GM21825 (cell line): ENCODE measurements at regions not wholly inside any gene's neighbourhood (a gene's known extent, or its start where the extent isn't known, plus 50 kb on each side); places are given as distances from the start of the nearest gene placed in this dataset.
A peak's percentile ranks its signal among the peaks of the same experiment; 100 is the strongest.

Experiments used
- ATAC-seq: cut with Tn5 transposase; IDR thresholded peaks from one replicate; pipeline ENCODE4 v1.9.1; 2021; ENCODE audit warnings: mild to moderate bottlenecking, moderate library complexity; ENCODE audit not compliant: unreplicated experiment

DNA sequence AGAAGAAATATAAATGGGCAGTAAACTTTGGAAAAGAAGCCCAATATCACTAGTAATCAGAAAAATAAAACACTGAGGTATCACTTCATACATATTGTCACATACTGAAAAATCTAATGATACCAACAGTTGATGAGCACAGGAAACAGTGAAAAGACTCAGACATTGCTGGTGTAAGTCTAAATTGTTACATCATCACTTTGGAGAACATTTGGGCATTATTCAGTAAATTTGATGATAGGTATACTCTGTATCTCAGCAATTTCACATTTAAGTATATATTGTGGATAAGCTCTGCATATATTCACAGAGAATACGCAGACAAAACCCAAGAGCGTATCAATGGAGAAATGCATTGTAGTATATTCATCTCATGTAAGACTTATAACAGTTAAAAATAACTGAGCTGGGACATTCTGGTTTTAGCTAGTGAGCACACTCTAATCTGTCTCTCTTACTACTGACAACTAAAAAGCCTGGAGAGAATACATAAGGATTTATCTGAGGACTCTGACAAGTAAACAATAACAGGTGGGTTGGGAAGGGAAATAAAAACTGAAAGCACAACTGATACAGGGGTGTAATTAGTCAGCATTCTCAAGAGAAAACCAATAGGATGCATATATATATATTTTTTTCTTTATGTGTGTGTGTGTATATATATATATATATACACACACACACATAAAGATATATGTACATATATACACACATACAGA, 212.7 kb upstream of the JUN start:
- ATAC-seq, result peak; percentile 71

DNA sequence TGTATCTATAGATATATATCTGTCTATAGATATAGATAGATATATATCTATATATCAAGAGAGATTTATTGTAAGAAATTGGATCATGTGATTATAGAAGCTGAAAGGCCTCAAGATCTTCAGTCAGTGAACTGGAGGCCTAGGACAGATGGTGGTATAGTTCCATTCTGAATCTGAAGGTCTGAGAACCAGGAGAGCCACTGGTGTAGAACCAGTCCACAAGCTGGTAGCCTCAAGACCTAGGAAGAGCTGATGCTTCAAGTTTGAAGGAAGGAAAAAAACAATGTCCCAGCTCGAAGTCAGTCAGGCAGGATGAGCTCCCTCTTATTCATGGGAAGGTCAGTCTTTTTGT, 213.2 kb upstream of the JUN start:
- ATAC-seq, result peak; percentile 52

- ATAC-seq, result no peak
Measured at GRCh38 chr1:58997637-58998036, 213.8 kb upstream of the JUN start.

DNA sequence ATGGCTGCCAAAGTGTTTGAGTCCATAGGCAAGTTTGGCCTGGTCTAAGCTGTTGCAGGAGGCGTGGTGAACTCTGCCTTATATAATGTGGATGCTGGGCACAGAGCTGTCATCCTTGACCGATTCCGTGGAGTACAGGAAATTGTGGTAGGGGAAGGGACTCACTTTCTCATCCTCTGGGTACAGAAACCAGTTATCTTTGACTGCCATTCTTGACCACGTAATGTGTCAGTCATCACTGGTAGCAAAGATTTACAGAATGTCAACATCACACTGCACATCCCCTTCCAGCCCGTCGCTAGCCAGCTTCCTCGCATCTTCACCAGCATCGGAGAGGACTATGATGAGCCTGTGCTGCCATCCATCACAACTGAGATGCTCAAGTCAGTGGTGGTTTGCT, 215.8 kb upstream of the JUN start:
- no peak for ATAC-seq

DNA sequence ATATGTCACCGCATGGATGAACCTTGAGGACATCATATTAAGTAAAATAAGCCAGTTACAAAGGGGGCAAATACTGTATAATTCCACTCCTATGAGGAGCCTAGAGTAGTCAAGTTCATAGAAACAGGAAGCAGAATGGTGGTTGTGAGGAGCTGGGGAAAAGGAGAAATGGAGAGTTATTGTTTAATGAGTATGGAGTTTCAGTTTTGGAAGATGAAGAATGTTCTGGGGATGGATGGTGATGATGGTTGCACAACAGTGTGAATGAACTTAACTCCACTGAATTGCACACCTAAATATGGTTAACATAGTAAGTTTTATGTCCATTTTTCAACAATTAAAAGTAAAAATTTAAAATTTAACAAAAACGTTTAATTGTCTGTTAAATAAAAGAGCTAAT, 220.9 kb upstream of the JUN start:
- no peak for ATAC-seq

DNA sequence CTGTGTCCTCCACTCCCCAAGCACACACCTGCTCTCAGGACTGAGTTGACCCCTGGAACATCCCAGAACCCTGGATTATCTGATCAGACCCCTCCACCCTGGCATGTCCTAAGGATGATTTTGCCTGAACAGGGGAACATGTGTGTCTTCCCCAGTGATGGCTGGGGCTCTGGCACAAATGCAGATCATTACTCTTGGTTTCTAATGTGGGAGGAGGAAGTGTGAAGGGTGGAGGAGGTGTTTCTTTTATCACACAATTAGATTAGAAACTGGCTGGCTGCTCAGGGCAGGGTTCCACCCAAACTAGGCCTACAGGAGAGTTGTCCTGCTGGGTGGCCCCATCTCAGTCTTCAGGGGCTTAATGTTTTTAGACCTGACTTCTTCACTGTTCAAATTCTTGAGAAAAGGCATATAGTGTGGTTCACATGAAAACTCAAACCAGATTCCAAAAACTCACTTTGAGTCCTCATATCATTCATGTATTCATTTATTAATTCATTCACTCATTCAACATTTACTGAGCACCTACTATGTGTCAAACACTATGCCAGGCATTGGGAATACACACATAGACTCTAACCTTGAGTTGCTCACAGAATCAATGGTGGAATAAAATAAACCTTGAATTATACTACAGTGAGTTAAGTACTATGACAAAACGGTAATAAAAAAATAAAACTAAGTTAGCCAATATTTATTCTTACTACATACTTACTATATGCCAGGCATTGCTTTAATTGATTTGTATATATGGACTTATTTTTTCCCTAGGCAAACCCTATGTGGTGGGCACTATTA, 221.8 kb upstream of the JUN start:
- peak; percentile 37 for ATAC-seq

GRCh38 chr1:59006289-59006658, 222.4 kb upstream of the JUN start:
- no peak for ATAC-seq

DNA sequence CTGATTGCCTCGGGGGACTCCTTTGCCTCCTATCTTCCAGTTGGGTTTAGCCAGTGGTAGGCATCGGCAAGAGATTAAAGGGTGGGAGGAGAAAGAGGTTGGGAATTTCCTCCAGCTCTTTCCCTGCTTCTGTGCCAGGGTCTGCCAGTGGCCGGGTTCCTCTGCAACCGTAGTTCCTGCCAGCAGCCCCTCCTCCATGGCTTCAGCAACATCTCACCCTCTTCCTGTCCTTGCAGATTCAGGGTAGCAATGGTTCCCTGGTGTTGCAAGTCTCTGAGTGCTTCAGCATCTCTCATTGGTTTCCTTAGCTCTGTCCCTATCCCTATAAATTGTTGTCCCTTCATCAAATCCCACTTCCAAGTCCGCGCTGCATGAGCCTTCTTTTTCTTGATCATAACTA, 223.1 kb upstream of the JUN start:
- ATAC-seq, result no peak

DNA sequence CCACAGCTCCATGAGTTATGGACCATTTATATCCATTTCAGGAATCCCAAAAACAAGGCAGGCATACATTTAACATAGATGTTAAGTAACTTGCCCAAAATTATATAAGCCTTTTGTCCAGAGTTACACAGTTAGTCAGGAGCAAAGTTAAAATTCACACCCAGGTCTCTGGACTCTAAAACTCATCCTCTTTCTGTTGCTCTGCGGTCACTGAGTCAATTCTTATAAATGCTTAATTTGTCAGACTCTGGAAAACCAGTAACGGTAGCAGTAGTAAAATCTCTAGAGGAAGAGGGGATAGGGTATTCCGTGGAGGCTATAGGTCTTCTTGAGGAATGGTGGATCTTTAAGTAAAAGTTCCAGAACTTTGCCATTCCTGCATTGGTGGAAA, 223.6 kb upstream of the JUN start:
- ATAC-seq, result peak; percentile 10

GRCh38 chr1:59007820-59008598, 224.2 kb upstream of the JUN start:
- peak; percentile 54 for ATAC-seq

- no peak for ATAC-seq
Measured at GRCh38 chr1:59008599-59009347, 224.9 kb upstream of the JUN start.

GRCh38 chr1:59011663-59012062, 227.8 kb upstream of the JUN start:
- ATAC-seq, result no peak

DNA sequence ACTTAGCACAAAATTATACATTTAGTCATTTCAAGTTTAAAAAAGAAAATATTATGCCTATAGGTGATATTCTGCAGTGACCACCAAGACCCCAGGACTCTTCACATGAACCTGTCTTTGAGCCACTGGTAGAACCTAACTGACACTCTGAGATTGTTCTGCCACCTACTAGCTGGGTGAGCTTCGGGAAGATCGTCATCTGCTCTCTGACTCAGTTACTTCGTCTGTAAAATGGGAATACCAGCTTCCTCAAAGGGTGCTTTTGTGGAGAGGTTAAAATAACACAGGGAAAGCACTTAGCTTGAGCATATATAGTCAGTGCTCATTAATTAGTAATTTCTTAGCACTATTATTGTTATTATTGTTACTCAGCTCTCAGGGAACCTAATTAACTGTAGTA, 228.5 kb upstream of the JUN start:
- ATAC-seq, result no peak

- ATAC-seq, result peak; percentile 60
Measured at GRCh38 chr1:59013276-59013927, 229.6 kb upstream of the JUN start.

DNA sequence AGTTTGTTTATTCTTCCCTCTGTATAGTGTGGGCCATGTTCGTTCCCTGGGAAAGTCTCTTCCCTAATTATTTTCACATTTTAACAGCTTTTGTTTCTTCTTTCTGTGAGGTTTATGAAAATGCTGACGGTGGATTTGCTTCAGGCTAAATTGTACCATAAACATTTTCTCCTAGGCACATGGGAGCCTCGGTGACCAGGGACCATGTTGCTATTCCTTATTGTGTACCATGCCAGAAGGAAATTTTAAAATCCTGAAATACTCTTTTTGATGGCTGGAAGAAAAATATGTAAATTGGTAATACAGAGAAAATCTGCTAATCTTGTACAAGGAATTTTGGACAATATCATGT, 230.1 kb upstream of the JUN start:
- ATAC-seq, result no peak

- no peak for ATAC-seq
Measured at GRCh38 chr1:59014827-59015226, 231.0 kb upstream of the JUN start.

DNA sequence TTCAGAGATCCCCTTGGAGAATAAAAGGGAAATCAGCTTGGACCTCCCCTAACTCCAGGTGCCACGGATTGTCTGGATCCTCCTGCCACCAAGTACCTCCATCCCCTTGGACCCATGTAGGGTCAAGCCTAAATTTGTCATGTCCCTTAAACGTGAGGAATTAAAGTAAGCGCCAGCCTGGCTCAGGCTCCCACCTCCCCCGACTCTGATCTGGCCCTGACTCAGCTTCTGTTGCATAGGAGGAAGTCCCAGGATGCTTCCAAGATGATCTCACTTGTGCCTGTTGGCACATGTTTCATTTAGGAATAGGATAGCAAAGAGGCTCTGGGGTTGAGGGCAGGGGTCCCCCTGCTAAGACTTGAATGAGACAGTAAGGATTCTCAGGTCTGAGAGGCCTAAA, 231.9 kb upstream of the JUN start:
- no peak for ATAC-seq

DNA sequence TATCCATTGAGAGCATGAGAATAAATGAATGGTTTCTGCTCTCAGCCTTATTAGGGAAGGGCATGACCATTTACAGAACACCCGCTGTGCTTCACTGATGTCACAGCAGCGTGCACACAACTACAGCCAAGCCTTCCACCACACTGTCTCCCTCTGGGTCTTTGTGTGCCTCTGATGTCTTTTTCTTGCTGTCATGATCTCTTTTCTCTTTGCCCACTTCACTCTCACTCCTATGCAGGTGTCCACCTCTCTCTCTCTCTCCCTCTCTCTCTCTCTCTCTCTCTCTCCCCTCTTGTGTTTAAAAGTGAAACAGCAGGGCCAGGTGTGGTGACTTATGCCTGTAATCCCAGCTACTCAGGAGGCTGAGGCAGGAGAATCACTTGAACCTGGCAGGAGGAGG, 232.5 kb upstream of the JUN start:
- ATAC-seq, result no peak

GRCh38 chr1:59017501-59018231, 233.8 kb upstream of the JUN start:
- no peak for ATAC-seq

DNA sequence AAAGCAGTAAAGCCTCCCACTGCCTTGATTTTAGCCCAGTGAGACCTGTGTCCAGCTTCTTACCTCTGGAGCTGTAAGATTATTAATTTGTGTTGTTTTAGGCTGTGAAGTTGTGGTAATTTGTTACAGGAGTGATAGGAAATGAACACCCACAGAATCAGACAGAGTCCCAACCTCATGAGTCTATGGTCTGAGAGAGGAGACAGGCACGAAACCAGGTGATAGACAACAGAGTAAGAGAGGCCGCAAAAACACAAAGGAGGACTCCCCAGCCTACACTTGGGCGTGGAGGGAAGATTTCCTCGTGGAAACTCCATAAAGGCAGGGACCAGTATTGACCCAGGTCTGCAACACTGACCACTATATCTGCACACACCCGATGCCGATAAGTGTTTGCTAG, 234.6 kb upstream of the JUN start:
- ATAC-seq, result no peak
